ENCODE measurements at regions not wholly inside any gene's neighbourhood (a gene's known extent, or its start where the extent isn't known, plus 50 kb on each side); places are given as distances from the start of the nearest gene placed in this dataset.

DNA sequence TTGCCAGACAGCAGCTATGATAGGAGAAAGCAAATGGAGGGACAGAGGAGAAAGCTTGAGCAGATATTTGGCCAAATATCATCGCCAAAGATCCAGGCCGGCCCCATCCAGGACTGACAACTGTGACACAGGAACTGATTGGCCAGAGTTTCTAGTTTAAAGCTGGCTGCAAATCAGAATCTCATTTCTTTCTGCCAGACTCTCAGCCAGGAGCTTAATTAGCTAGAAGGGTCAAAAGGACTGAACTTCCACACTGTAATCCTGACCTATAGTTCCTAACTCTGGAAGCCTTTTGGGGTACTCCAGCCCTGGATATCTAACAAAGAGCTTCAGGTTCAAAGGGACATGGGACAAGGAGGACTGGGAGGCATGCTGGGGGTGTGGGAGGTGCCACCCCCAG, 106.7 kb upstream of the GNG12 start:
- TF ChIP-seq, protein P1, sequence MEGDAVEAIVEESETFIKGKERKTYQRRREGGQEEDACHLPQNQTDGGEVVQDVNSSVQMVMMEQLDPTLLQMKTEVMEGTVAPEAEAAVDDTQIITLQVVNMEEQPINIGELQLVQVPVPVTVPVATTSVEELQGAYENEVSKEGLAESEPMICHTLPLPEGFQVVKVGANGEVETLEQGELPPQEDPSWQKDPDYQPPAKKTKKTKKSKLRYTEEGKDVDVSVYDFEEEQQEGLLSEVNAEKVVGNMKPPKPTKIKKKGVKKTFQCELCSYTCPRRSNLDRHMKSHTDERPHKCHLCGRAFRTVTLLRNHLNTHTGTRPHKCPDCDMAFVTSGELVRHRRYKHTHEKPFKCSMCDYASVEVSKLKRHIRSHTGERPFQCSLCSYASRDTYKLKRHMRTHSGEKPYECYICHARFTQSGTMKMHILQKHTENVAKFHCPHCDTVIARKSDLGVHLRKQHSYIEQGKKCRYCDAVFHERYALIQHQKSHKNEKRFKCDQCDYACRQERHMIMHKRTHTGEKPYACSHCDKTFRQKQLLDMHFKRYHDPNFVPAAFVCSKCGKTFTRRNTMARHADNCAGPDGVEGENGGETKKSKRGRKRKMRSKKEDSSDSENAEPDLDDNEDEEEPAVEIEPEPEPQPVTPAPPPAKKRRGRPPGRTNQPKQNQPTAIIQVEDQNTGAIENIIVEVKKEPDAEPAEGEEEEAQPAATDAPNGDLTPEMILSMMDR (IDR thresholded peaks at IDR 0.05; ENCODE audit: insufficient read depth, low read length): no peak
- TF ChIP-seq GABPA (IDR thresholded peaks at IDR 0.05; ENCODE audit: low read depth) (no peak), POLR2AphosphoS5 (IDR thresholded peaks at IDR 0.05; ENCODE audit: low read depth) (no peak)
